HUES64 (cell line): ENCODE measurements at regions not wholly inside any gene's neighbourhood (a gene's known extent, or its start where the extent isn't known, plus 50 kb on each side); places are given as distances from the start of the nearest gene placed in this dataset.
"Not testable (repeated sequence)": the region's sequence is repeated elsewhere in the genome, so short reads cannot be mapped to it uniquely, and the experiment has no call there.

Experiments
- H3K27ac ChIP-seq: 2 replicates; pipeline ENCODE4 v1.7.0; 2013; ENCODE audit warnings: low read depth, low read length, inconsistent platforms
- H3K27me3 ChIP-seq: 2 replicates; pipeline ENCODE4 v1.6.1; 2013; ENCODE audit warnings: mild to moderate bottlenecking, low read length; ENCODE audit not compliant: insufficient read depth
- H3K36me3 ChIP-seq: 2 replicates; pipeline ENCODE4 v1.6.1; 2013; ENCODE audit warnings: mild to moderate bottlenecking, low read length; ENCODE audit not compliant: insufficient read depth
- H3K4me1 ChIP-seq: 2 replicates; pipeline ENCODE4 v1.6.1; 2013; ENCODE audit warnings: mild to moderate bottlenecking, low read length, moderate library complexity; ENCODE audit not compliant: insufficient read depth
- H3K4me3 ChIP-seq: 2 replicates; pipeline ENCODE4 v1.5.1; 2013; ENCODE audit warnings: mild to moderate bottlenecking, low read length, moderate library complexity
- H3K9ac ChIP-seq: 2 replicates; pipeline ENCODE4 v1.6.1; 2013; ENCODE audit warnings: mild to moderate bottlenecking, low read depth, low read length
- H3K9me3 ChIP-seq: 2 replicates; pipeline ENCODE4 v1.6.1; 2013; ENCODE audit warnings: low read depth, low read length; ENCODE audit not compliant: insufficient read depth
- WGBS: fragments of 150-250, 120-280 bp; methylation state at CpG from one replicate; pipeline ENCODE4 v1.1.7; 2013; ENCODE audit warnings: missing lambda C conversion rate; 5-methylcytosine and 5-hydroxymethylcytosine counted together

DNA sequence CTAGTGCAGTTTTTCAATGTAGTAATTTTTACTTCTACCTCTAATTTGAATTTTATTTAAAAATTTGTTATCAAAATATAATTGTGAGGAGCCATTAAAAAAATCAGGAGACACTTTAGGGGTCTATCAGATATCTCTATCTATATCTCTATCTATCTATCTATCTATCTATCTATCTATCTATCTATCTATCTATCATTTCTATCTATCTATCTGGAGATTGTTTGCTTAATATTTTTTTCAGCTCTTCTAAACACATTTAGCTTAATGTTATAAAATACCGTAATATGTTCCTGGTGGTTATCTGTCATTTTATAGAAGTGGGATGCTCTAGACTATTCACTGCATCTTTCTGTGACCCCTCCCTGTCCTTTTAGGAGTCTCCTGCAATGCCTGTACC lies 193.7 kb upstream of the P2RY1 start:
- H3K4me3 ChIP-seq, result no peak overlapping the region
- H3K27me3 ChIP-seq, result no peaks in the 10 kb centered on the region
- no peaks in the 10 kb centered on the region for H3K4me1 ChIP-seq
- no peaks in the 10 kb centered on the region for H3K36me3 ChIP-seq
- no CpG with 5 or more reads among the region's 1 CpG for WGBS
- no peak overlapping the region for H3K9ac ChIP-seq
- no peak overlapping the region for H3K27ac ChIP-seq
- H3K9me3 ChIP-seq, result 0 out of 2 replicates have a peak, but pooled peaks cover 6% of the 10 kb centered on the region

DNA sequence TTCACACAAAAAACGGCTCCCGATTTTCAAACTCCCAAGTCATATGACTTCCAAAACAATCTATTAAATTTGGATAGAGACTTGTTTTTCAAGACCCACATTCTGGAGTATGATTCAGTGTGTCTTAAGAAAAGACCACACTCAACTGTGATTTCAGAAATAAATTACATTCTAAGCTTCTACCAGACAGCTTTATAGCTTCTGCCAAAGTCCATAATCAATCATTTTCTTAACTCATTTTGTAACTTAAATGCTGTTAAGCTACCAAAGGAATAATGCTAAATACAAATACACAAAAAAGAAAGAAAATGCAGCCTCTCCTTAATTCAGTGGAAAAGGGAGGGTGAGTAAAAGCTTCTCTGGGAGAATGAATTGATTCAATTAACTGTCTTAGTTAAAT lies 192.3 kb upstream of the P2RY1 start:
- Histone ChIP-seq H3K4me3 (no peak overlapping the region), H3K9ac (no peak overlapping the region), H3K36me3 (no peaks in the 10 kb centered on the region), H3K27ac (no peak overlapping the region), H3K27me3 (no peaks in the 10 kb centered on the region), H3K9me3 (0 out of 2 replicates have a peak, but pooled peaks cover 6% of the 10 kb centered on the region), H3K4me1 (no peaks in the 10 kb centered on the region)
- no CpG with 5 or more reads among the region's 2 CpGs for WGBS

GRCh38 chr3:152644478-152644877 lies 190.5 kb upstream of the P2RY1 start:
- Histone ChIP-seq H3K27ac (no peak overlapping the region), H3K27me3 (no peaks in the 10 kb centered on the region), H3K9me3 (0 out of 2 replicates have a peak, but pooled peaks cover 6% of the 10 kb centered on the region), H3K9ac (no peak overlapping the region), H3K4me1 (peaks cover 6% of the 10 kb centered on the region; the same call in 1 of the 2 replicates), H3K36me3 (no peaks in the 10 kb centered on the region), H3K4me3 (no peak overlapping the region)

- Histone ChIP-seq H3K4me1 (peaks cover 7% of the 10 kb centered on the region; the same call in 1 of the 2 replicates), H3K27ac (no peak overlapping the region), H3K36me3 (no peaks in the 10 kb centered on the region), H3K9me3 (0 out of 2 replicates have a peak, but pooled peaks cover 6% of the 10 kb centered on the region), H3K4me3 (no peak overlapping the region), H3K27me3 (no peaks in the 10 kb centered on the region), H3K9ac (no peak overlapping the region)
- WGBS, result 92% methylated on average over 4 of the region's 4 CpGs
Measured at GRCh38 chr3:152646004-152646403, 188.9 kb upstream of the P2RY1 start.

GRCh38 chr3:152650177-152650576 lies 184.8 kb upstream of the P2RY1 start:
- Histone ChIP-seq H3K4me3 (no peak overlapping the region), H3K9me3 (no peaks in the 10 kb centered on the region), H3K4me1 (peaks cover 23% of the 10 kb centered on the region), H3K27ac (no peak overlapping the region), H3K36me3 (no peaks in the 10 kb centered on the region), H3K27me3 (no peaks in the 10 kb centered on the region), H3K9ac (no peak overlapping the region)
- WGBS, result 85% methylated on average over 4 of the region's 4 CpGs

DNA sequence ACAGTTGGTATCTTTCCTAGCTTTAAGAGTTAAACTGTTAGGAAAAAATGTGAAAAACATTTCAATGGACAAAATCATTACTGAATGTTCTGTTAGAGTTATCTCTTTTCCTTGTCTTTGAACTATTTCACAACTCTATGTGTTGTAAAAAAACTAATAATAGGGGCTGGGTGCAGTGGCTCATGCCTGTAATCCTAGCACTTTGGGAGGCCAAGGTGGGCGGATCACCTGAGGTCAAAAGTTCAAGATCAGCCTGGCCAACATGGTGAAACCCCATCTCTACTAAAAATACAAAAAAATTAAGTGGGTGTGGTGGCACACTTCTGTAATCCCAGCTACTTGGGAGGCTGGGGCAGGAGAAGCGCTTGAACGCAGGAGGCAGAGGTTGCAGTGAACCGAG lies 184.0 kb upstream of the P2RY1 start:
- WGBS, result 96% methylated on average over 3 of the region's 4 CpGs
- not testable (repeated sequence) for H3K36me3 ChIP-seq, H3K27ac ChIP-seq, H3K4me3 ChIP-seq, H3K9ac ChIP-seq, H3K27me3 ChIP-seq, H3K9me3 ChIP-seq
- H3K4me1 ChIP-seq, result peaks cover 31% of the 10 kb centered on the region

- 23% methylated on average over 8 of the region's 10 CpGs for WGBS
- H3K4me3 ChIP-seq, result 0 out of 2 replicates have a peak overlapping the region, but pooled peaks have one; percentile 4
- H3K4me1 ChIP-seq, result peaks cover 62% of the 10 kb centered on the region
- H3K27ac ChIP-seq, result peak overlapping the region; percentile 93
- no peaks in the 10 kb centered on the region for H3K36me3 ChIP-seq
- no peaks in the 10 kb centered on the region; the same call in 1 of the 2 replicates for H3K9me3 ChIP-seq
- H3K9ac ChIP-seq, result peak overlapping the region; percentile 13; the same call in 1 of the 2 replicates
- no peaks in the 10 kb centered on the region for H3K27me3 ChIP-seq
Measured at GRCh38 chr3:152656214-152656971, 178.5 kb upstream of the P2RY1 start.

DNA sequence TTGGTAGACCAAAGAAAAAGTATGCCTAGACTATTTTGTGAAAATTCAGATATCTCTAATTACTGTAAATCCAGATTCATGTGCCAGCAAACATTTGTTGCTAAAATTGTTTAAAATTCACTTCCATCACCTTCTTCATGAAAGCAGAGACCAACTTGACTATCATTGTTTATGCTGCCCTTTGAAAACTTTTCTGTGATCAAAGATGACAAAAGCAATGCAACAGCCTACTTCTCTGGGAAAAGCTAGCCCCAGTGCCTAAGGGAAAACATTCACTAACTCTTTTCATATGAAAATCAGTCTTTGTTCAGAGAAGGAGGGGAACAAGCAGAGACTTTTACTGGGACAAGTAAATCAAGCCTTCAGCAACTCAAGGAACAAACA lies 178.0 kb upstream of the P2RY1 start:
- peaks cover 2% of the 10 kb centered on the region for H3K9me3 ChIP-seq
- H3K27ac ChIP-seq, result peak overlapping the region; percentile 93
- H3K27me3 ChIP-seq, result no peaks in the 10 kb centered on the region
- peaks cover 59% of the 10 kb centered on the region for H3K4me1 ChIP-seq
- no peaks in the 10 kb centered on the region for H3K36me3 ChIP-seq
- H3K4me3 ChIP-seq, result no peak overlapping the region
- H3K9ac ChIP-seq, result peak overlapping the region; percentile 13; the same call in 1 of the 2 replicates

DNA sequence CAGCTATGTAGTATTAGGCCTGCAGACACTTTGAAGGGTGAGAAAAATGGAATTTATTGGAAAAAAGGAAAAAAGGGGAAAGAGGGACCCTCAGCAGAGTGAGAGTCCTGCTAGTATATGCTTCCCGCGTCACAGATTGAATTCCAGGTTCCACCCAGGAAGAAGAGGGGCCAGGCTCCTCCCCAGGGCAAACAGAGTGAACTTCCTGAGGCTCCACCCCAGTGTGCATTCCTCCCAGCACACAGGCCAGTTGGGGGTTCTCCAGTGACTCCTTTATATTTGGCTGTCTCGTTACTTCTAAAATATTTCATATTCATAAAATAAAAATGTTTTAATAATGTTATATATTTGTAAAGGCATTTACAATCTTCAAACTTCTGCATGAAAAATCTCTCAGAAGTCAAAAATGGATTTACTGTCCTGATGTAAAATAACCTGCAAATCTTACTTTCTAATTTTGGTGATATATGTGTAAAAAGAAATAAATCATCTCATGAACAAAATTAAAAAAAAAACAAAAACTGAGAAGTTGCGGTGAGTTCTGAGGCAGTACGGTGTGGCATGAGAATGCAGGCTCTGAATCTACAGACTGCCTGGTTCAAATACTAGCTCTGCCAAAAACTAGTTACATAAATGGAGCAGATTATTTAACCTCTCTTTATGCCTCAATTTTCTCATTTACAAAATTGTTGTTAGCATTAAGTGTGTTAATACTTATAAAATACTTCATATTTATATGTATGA lies 175.8 kb upstream of the P2RY1 start:
- peaks cover 59% of the 10 kb centered on the region for H3K4me1 ChIP-seq
- 63% methylated on average over 4 of the region's 5 CpGs for WGBS
- no peak overlapping the region for H3K9ac ChIP-seq
- no peaks in the 10 kb centered on the region for H3K36me3 ChIP-seq
- H3K27ac ChIP-seq, result no peak overlapping the region
- no peak overlapping the region for H3K4me3 ChIP-seq
- H3K27me3 ChIP-seq, result no peaks in the 10 kb centered on the region
- H3K9me3 ChIP-seq, result peaks cover 7% of the 10 kb centered on the region

- 98% methylated on average over 2 of the region's 2 CpGs for WGBS
Measured at GRCh38 chr3:152662157-152662556, 172.8 kb upstream of the P2RY1 start.

DNA sequence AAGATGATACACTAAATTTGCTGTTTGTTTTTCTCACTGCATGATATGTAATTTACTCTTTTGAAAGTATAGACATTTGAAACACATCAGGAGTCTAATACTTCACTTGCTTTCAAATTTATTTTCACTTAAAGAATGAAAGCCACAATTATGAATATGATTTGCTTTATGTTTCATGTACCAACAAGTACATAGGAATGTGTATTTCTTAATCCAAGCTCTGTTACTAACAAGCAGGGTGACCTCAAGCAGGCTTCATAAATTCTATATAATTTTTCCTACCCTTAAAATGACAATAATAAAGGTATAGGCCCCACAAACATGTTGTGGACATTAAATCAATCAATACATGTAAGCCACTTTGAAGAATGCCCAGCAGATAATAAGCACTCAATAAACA lies 170.2 kb upstream of the P2RY1 start:
- H3K27me3 ChIP-seq, result no peaks in the 10 kb centered on the region
- peaks cover 7% of the 10 kb centered on the region for H3K9me3 ChIP-seq
- no peaks in the 10 kb centered on the region for H3K36me3 ChIP-seq
- H3K27ac ChIP-seq, result no peak overlapping the region
- no peak overlapping the region for H3K9ac ChIP-seq
- peaks cover 3% of the 10 kb centered on the region; the same call in 1 of the 2 replicates for H3K4me1 ChIP-seq
- no peak overlapping the region for H3K4me3 ChIP-seq

More at GRCh38 chr3:152662157-152662556, 172.8 kb upstream of the P2RY1 start:
- H3K4me1 ChIP-seq, result peaks cover 29% of the 10 kb centered on the region
- no peaks in the 10 kb centered on the region for H3K36me3 ChIP-seq
- no peaks in the 10 kb centered on the region for H3K27me3 ChIP-seq
- H3K4me3 ChIP-seq, result no peak overlapping the region
- H3K9me3 ChIP-seq, result peaks cover 7% of the 10 kb centered on the region
- H3K9ac ChIP-seq, result no peak overlapping the region
- no peak overlapping the region for H3K27ac ChIP-seq
